ENCODE measurements at regions not wholly inside any gene's neighbourhood (a gene's known extent, or its start where the extent isn't known, plus 50 kb on each side); places are given as distances from the start of the nearest gene placed in this dataset.

DNA sequence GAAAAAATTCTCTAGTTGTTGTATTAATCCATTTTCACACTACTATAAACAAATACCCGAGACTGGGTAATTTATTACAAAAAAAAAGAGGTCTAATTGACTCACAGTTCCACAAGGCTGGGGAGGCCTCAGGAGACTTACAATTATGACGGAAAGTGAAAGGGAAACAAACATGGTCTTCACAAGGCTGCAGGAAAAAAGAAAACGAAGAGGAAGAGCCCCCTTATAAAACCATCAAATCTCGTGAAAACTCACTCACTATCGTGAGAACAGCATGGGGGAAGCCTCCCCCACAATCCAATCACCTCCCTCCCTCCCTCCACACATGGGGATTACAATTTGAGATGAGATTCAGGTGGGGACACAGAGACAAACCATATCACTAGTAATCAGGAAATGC, 61.7 kb upstream of the SPTBN1 start:
- Mint-ChIP-seq H3K27ac (ENCODE audit: unreplicated experiment) (no peak overlapping the region), H3K27me3 (ENCODE audit: low read depth) (no peaks in the 10 kb centered on the region), H3K4me1 (peaks cover 33% of the 10 kb centered on the region), H3K36me3 (ENCODE audit: low read depth) (no peaks in the 10 kb centered on the region), H3K9me3 (no peaks in the 10 kb centered on the region), H3K4me3 (no peak overlapping the region)
- TF ChIP-seq, protein P1, sequence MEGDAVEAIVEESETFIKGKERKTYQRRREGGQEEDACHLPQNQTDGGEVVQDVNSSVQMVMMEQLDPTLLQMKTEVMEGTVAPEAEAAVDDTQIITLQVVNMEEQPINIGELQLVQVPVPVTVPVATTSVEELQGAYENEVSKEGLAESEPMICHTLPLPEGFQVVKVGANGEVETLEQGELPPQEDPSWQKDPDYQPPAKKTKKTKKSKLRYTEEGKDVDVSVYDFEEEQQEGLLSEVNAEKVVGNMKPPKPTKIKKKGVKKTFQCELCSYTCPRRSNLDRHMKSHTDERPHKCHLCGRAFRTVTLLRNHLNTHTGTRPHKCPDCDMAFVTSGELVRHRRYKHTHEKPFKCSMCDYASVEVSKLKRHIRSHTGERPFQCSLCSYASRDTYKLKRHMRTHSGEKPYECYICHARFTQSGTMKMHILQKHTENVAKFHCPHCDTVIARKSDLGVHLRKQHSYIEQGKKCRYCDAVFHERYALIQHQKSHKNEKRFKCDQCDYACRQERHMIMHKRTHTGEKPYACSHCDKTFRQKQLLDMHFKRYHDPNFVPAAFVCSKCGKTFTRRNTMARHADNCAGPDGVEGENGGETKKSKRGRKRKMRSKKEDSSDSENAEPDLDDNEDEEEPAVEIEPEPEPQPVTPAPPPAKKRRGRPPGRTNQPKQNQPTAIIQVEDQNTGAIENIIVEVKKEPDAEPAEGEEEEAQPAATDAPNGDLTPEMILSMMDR (conservative IDR thresholded peaks at IDR 0.05), result no peak
- DNase-seq (ENCODE audit: low read depth, low spot score), result no peak

DNA sequence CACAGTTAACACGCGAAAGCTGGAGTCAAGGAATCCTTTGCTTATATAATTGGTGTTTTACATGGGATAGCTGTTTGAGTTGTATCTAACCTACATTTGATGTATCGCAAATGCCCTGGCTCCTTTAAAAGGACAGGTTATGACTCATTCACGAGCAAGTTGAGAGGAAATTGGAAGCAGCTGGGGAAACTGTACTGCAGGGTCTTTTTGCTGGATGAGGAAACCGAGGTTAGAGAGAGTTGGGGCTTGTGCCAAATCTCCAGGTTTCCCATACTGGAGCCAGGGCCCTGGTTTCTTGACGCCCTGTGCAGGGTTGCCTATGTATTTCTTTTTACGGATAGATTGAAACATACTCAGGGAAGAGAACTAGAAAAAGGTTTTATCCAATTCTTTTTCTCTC, 60.0 kb upstream of the SPTBN1 start:
- no peak overlapping the region for H3K27ac Mint-ChIP-seq (ENCODE audit: unreplicated experiment)
- no peaks in the 10 kb centered on the region for H3K36me3 Mint-ChIP-seq (ENCODE audit: low read depth)
- no peaks in the 10 kb centered on the region for H3K27me3 Mint-ChIP-seq (ENCODE audit: low read depth)
- TF ChIP-seq, protein P1 (conservative IDR thresholded peaks at IDR 0.05), result no peak
- no peaks in the 10 kb centered on the region for H3K9me3 Mint-ChIP-seq
- H3K4me3 Mint-ChIP-seq, result no peak overlapping the region
- no peak for DNase-seq (ENCODE audit: low read depth, low spot score)
- peaks cover 17% of the 10 kb centered on the region for H3K4me1 Mint-ChIP-seq

DNA sequence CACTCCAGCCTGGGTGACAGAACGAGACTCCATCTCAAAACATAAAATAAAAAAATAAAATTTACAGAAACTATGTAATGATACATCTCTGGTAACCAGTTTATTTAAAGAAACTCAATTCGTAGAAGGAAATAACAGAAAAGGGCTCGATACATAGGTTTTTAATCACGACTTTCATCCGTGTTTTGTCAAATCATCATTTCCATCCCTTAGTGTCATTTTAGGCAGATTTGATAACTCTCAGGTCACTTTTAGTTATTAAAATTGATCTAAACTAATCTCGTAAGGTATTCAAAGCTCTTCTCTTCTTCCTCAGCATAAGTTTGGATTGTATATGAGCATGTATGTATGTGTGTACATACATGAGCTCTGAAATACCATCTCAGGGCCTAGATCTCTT, 59.3 kb upstream of the SPTBN1 start:
- no peaks in the 10 kb centered on the region for H3K36me3 Mint-ChIP-seq (ENCODE audit: low read depth)
- no peaks in the 10 kb centered on the region for H3K9me3 Mint-ChIP-seq
- no peak for DNase-seq (ENCODE audit: low read depth, low spot score)
- H3K4me1 Mint-ChIP-seq, result peaks cover 20% of the 10 kb centered on the region
- TF ChIP-seq, protein P1 (conservative IDR thresholded peaks at IDR 0.05), result no peak
- H3K27ac Mint-ChIP-seq (ENCODE audit: unreplicated experiment), result no peak overlapping the region
- H3K4me3 Mint-ChIP-seq, result no peak overlapping the region
- no peaks in the 10 kb centered on the region for H3K27me3 Mint-ChIP-seq (ENCODE audit: low read depth)

DNA sequence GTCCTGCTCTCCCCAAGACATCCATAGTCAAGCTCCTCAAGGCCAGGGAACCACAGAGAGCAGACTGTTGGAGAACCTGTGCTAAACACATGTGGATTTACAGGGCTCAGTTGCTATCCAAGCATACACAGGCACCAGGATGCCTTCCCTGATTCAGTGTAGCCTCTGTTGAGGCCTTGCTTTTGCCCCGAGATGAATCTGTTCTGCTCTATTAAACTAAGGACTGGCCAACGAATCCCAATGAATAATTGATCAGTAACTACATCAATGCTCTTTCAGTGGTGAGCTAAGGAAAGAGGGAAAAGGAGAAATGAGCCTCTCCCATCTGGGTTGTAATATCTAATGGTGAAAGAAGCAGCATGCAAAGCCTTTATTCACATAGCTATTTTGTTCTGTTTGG, 58.7 kb upstream of the SPTBN1 start:
- Mint-ChIP-seq H3K4me3 (no peak overlapping the region), H3K36me3 (ENCODE audit: low read depth) (no peaks in the 10 kb centered on the region), H3K4me1 (peaks cover 23% of the 10 kb centered on the region), H3K9me3 (no peaks in the 10 kb centered on the region), H3K27ac (ENCODE audit: unreplicated experiment) (no peak overlapping the region), H3K27me3 (ENCODE audit: low read depth) (no peaks in the 10 kb centered on the region)
- TF ChIP-seq, protein P1 (conservative IDR thresholded peaks at IDR 0.05), result no peak
- DNase-seq (ENCODE audit: low read depth, low spot score), result no peak

DNA sequence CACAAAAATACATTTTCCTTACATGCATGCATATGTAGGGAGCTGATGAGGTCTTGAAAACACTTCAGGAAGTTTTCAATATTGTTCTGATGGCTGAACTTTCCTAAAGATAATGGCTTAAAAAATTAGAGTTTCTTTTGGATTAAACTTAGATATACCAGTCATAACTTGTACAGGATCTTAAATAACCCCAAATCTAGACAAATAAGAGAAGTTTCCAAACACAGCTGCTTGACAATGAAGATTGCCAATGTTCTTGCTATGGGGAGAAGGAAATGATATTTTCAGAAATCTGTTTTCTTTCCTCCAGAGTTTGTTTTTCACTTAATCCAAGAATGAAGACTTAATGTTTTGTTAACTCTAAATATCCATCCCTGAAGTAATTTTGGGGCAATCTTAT, 54.6 kb upstream of the SPTBN1 start:
- peaks cover 36% of the 10 kb centered on the region for H3K4me1 Mint-ChIP-seq

More for the DNA sequence above, 54.6 kb upstream of the SPTBN1 start:
- no peaks in the 10 kb centered on the region for H3K27me3 Mint-ChIP-seq (ENCODE audit: low read depth)
- no peak overlapping the region for H3K4me3 Mint-ChIP-seq
- H3K27ac Mint-ChIP-seq (ENCODE audit: unreplicated experiment), result no peak overlapping the region
- TF ChIP-seq, protein P1 (conservative IDR thresholded peaks at IDR 0.05), result no peak
- no peaks in the 10 kb centered on the region for H3K9me3 Mint-ChIP-seq
- DNase-seq (ENCODE audit: low read depth, low spot score), result no peak
- no peaks in the 10 kb centered on the region for H3K36me3 Mint-ChIP-seq (ENCODE audit: low read depth)

Data from neural crest cell (in vitro differentiated cells).